ENCODE measurements at regions not wholly inside any gene's neighbourhood (a gene's known extent, or its start where the extent isn't known, plus 50 kb on each side); places are given as distances from the start of the nearest gene placed in this dataset.
"Not testable (repeated sequence)": the region's sequence is repeated elsewhere in the genome, so short reads cannot be mapped to it uniquely, and the experiment has no call there.

DNA sequence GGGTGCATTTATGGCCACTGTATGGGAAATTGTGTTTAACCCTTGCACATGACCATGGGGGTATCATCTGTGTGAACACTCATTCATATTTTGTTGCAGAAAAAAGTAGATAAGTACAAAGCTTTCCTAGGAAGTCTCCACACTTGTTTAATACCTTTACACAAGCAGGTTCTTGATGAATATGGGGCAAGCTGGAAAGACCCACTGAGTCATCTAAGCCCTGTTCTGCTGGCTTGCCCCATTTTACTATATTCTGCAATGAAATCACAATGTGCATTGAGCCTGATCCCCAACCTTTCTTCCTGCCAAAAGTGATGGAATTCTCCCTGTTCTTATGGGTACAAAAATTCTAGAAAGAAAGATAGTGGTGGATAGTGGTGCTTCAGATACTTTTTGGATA, 99.8 kb downstream of the CCDC71L start (continued):
- TF ChIP-seq ATF7 (IDR thresholded peaks at IDR 0.05), result no peak
- no peak for TF ChIP-seq ATF7 (CRISPR knock-in tag; IDR thresholded peaks at IDR 0.05)
- no peak for TF ChIP-seq KLF9 (CRISPR knock-in tag; IDR thresholded peaks at IDR 0.05; ENCODE audit: low read depth)
- no peak for TF ChIP-seq REPIN1 (CRISPR knock-in tag; IDR thresholded peaks at IDR 0.05; ENCODE audit: borderline replicate concordance, low read depth)
- TF ChIP-seq, protein P1, sequence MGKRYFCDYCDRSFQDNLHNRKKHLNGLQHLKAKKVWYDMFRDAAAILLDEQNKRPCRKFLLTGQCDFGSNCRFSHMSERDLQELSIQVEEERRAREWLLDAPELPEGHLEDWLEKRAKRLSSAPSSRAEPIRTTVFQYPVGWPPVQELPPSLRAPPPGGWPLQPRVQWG (CRISPR knock-in tag; IDR thresholded peaks at IDR 0.05; ENCODE audit: borderline replicate concordance, low read depth), result no peak
- TF ChIP-seq ZNF296 (CRISPR knock-in tag; conservative IDR thresholded peaks at IDR 0.05), result no peak
- TF ChIP-seq, protein P2, sequence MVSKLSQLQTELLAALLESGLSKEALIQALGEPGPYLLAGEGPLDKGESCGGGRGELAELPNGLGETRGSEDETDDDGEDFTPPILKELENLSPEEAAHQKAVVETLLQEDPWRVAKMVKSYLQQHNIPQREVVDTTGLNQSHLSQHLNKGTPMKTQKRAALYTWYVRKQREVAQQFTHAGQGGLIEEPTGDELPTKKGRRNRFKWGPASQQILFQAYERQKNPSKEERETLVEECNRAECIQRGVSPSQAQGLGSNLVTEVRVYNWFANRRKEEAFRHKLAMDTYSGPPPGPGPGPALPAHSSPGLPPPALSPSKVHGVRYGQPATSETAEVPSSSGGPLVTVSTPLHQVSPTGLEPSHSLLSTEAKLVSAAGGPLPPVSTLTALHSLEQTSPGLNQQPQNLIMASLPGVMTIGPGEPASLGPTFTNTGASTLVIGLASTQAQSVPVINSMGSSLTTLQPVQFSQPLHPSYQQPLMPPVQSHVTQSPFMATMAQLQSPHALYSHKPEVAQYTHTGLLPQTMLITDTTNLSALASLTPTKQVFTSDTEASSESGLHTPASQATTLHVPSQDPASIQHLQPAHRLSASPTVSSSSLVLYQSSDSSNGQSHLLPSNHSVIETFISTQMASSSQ (IDR thresholded peaks at IDR 0.05; ENCODE audit: low read depth), result no peak
- TF ChIP-seq, protein P2 (CRISPR knock-in tag; IDR thresholded peaks at IDR 0.05; ENCODE audit: borderline replicate concordance), result no peak

DNA sequence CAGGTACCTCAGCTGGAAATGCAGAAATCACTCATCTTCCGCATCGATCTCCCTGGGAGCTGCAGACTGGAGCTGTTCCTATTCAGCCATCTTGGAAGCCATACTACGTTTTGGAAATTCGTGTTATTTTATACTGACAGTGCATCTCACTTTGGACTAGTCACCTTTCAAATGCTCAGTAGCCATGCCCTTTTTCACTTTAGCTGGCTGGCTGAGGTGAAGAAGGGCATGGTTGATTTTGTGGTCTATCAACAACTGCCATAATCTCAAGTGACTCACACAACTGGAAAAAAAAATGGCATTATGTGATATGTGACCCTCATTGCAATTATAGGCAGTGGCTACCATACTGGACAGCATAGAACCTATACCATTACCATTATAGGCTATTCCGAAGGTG, 100.5 kb downstream of the CCDC71L start:
- ChIA-PET POLR2A (no interaction called here), CTCF (ENCODE audit: low intra/inter-chr PET ratio, low total read pairs) (no interaction called here)
- 19% methylated on average over 5 of the region's 5 CpGs for WGBS (ENCODE audit: low lambda C conversion rate)
- no peak overlapping the region for H2AFZ ChIP-seq (ENCODE audit: low read length)
- no peaks in the 10 kb centered on the region for H3K36me3 ChIP-seq (replicated peaks in 1 of 2; ENCODE audit: control insufficient read depth in 1 of 2, insufficient read depth in 2 of 2, low read length in 2 of 2)
- no peaks in the 10 kb centered on the region for H3K9me3 ChIP-seq (ENCODE audit: low read length)
- H3K4me3 ChIP-seq (replicated peaks in 1 of 3; ENCODE audit: insufficient read depth in 1 of 3, low read depth in 2 of 3, low read length in 3 of 3), result no peak overlapping the region
- in situ Hi-C loops (cut with HindIII; ENCODE audit: extremely low pct_ligation_motif_present, low pct_unique_long_range_greater_than_20kb) (no loop called here), intact Hi-C loops (cut with micrococcal nuclease; ENCODE audit: unreplicated experiment) (no loop called here)
- H3K9ac ChIP-seq (ENCODE audit: insufficient read depth, low read depth, low read length), result no peak overlapping the region
- no peak for FAIRE-seq
- DNase-seq (ENCODE audit: low spot score), result no peak
- H3K79me2 ChIP-seq (ENCODE audit: insufficient read depth, low read length), result no peaks in the 10 kb centered on the region
- H3K4me1 ChIP-seq (ENCODE audit: insufficient read depth, low read length), result no peaks in the 10 kb centered on the region
- no peak overlapping the region for H3K27ac ChIP-seq (ENCODE audit: extremely low read length, insufficient read depth, low read length)
- TF ChIP-seq PCBP2 (optimal IDR thresholded peaks at IDR 0.05; ENCODE audit: low read depth, low read length, poor library complexity, severe bottlenecking) (no peak), ZNF550 (CRISPR knock-in tag; IDR thresholded peaks at IDR 0.05; ENCODE audit: borderline replicate concordance) (no peak), U2AF2 (IDR thresholded peaks at IDR 0.05; ENCODE audit: low read depth, low read length) (no peak), ZNF598 (CRISPR knock-in tag; IDR thresholded peaks at IDR 0.05; ENCODE audit: borderline replicate concordance) (no peak), EZH2 (conservative IDR thresholded peaks at IDR 0.05; ENCODE audit: low read depth, low read length) (no peak)
- H3K4me2 ChIP-seq (ENCODE audit: low read depth, low read length), result no peak overlapping the region
- BruUV-seq (replicated peaks), result no TSS peak
- no peaks in the 10 kb centered on the region for H4K20me1 ChIP-seq (ENCODE audit: insufficient read depth, low read length)
- no peak for ATAC-seq
- no peaks in the 10 kb centered on the region; a peak in 1 of 5 replicates for H3K27me3 ChIP-seq (ENCODE audit: control insufficient read depth in 1 of 2, insufficient read depth in 2 of 2, low read length in 2 of 2)

DNA sequence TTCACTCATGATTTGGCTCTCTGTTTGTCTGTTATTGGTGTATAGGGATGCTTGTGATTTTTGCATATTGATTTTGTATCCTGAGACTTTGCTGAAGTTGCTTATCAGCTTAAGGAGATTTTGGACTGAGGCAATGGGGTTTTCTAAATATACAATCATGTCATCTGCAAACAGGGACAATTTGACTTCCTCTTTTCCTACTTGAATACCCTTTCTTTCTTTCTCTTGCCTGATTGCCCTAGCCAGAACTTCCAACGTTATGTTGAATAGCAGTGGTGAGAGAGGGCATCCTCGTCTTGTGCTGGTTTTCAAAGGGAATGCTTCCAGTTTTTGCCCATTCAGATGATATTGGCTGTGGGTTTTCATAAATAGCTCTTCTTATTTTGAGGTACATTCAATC, 104.7 kb downstream of the CCDC71L start:
- H3K4me2 ChIP-seq (ENCODE audit: low read depth, low read length); in situ Hi-C loops (cut with HindIII; ENCODE audit: extremely low pct_ligation_motif_present, low pct_unique_long_range_greater_than_20kb); H3K36me3 ChIP-seq (replicated peaks in 1 of 2; ENCODE audit: control insufficient read depth in 1 of 2, insufficient read depth in 2 of 2, low read length in 2 of 2); H4K20me1 ChIP-seq (ENCODE audit: insufficient read depth, low read length); POLR2A ChIA-PET; CTCF ChIA-PET (ENCODE audit: low intra/inter-chr PET ratio, low total read pairs); FAIRE-seq; DNase-seq (ENCODE audit: low spot score); H3K79me2 ChIP-seq (ENCODE audit: insufficient read depth, low read length); H3K9me3 ChIP-seq (ENCODE audit: low read length); H3K27me3 ChIP-seq (ENCODE audit: control insufficient read depth in 1 of 2, insufficient read depth in 2 of 2, low read length in 2 of 2); H3K9ac ChIP-seq (ENCODE audit: insufficient read depth, low read depth, low read length); H3K4me1 ChIP-seq (ENCODE audit: insufficient read depth, low read length); intact Hi-C loops (cut with micrococcal nuclease; ENCODE audit: unreplicated experiment); BruUV-seq (replicated peaks); H3K27ac ChIP-seq (ENCODE audit: extremely low read length, insufficient read depth, low read length); H3K4me3 ChIP-seq (replicated peaks in 1 of 3; ENCODE audit: insufficient read depth in 1 of 3, low read depth in 2 of 3, low read length in 3 of 3); ATAC-seq; H2AFZ ChIP-seq (ENCODE audit: low read length): not testable (repeated sequence)
- 0% methylated on average over 2 of the region's 2 CpGs for WGBS (ENCODE audit: low lambda C conversion rate)

All from HepG2 (cell line).